Endothelial cell of umbilical vein (primary cell): ENCODE measurements at regions not wholly inside any gene's neighbourhood (a gene's known extent, or its start where the extent isn't known, plus 50 kb on each side); places are given as distances from the start of the nearest gene placed in this dataset.

Experiments used
- BruUV-seq: library from RNA; stranded (reverse); fragments of 400-500 nt; replicated peaks from 2 replicates; lab custom pipeline; 2021; lab: Mats Ljungman, UMichigan
- CTCF ChIA-PET: fragments of 300-600, 350-600 bp; sonication (Branson Sonifier 250); formaldehyde crosslinking; loops from one replicate; lab custom pipeline; 2021; ENCODE audit warnings: antibody characterized with exemption, inconsistent platforms; lab: Charles Lee
- POLR2A ChIA-PET: fragments of 300-600, 350-600 bp; sonication (Branson Sonifier 250); formaldehyde crosslinking; loops from one replicate; lab custom pipeline; 2021; ENCODE audit warnings: antibody characterized with exemption, inconsistent platforms; lab: Charles Lee
- DNase-seq: peaks from one replicate; pipeline ENCODE4 v3.0.0-alpha.2; 2011; ENCODE audit warnings: low read depth, low spot score
- FAIRE-seq: peaks from 2 replicates; lab custom pipeline; 2011; peaks lifted over from hg19 to GRCh38; lab: Jason Lieb, UNC
- H2AFZ ChIP-seq: 2 replicates; pipeline ENCODE4 v1.6.0; 2012; ENCODE audit warnings: low read depth, low read length, control low read depth, inconsistent platforms
- H3K27ac ChIP-seq: 2 replicates; pipeline ENCODE4 v1.5.1; 2011; ENCODE audit warnings: low read depth, mild to moderate bottlenecking, control low read depth, low read length, moderate library complexity; ENCODE audit not compliant: insufficient read depth
- H3K27me3 ChIP-seq, 2 experiments: 2 replicates each; pipeline versions ENCODE4 v1.6.0 to v1.6.1; 2011; ENCODE audit warnings: low read length in 2 of 2, mixed read lengths in 1 of 2; ENCODE audit not compliant: control insufficient read depth in 2 of 2, insufficient read depth in 2 of 2
- H3K36me3 ChIP-seq, 2 experiments: 2 replicates in 1 of 2; 3 replicates in 1 of 2; pipeline ENCODE4 v1.5.1; 2011; ENCODE audit warnings: low read length in 2 of 2, mild to moderate bottlenecking in 1 of 2, moderate library complexity in 1 of 2; ENCODE audit not compliant: control insufficient read depth in 2 of 2, insufficient read depth in 2 of 2; ENCODE audit errors: extremely low read depth in 1 of 2
- H3K4me1 ChIP-seq: 3 replicates; pipeline ENCODE4 v1.5.1; 2011; ENCODE audit warnings: mild to moderate bottlenecking, low read length; ENCODE audit not compliant: control insufficient read depth, insufficient read depth; ENCODE audit errors: extremely low read depth
- H3K4me2 ChIP-seq: 2 replicates; pipeline ENCODE4 v1.6.1; 2011; ENCODE audit warnings: low read length, control low read depth, mixed read lengths; ENCODE audit not compliant: insufficient read depth
- H3K4me3 ChIP-seq, 3 experiments: fragments of 200-600 bp in 1 of 3; sonication (generic), shearing (Covaris generic) in 1 of 3; replicated peaks in 1 of 3; 2 replicates each; pipeline ENCODE4 v1.5.1; 2011 to 2016; ENCODE audit warnings: control low read depth in 3 of 3, low read length in 3 of 3, mild to moderate bottlenecking in 2 of 3, inconsistent platforms in 1 of 3, low read depth in 1 of 3, moderate library complexity in 1 of 3; ENCODE audit not compliant: insufficient read depth in 1 of 3
- H3K79me2 ChIP-seq: 2 replicates; pipeline ENCODE4 v1.6.0; 2012; ENCODE audit warnings: low read length, inconsistent platforms; ENCODE audit not compliant: control insufficient read depth, insufficient read depth
- H3K9ac ChIP-seq: replicated peaks from 2 replicates; pipeline ENCODE3; 2011; ENCODE audit warnings: low read length, control low read depth; ENCODE audit not compliant: insufficient read depth; ENCODE audit errors: extremely low read depth
- H3K9me1 ChIP-seq: replicated peaks from 3 replicates; pipeline ENCODE4 v1.6.0; 2011; ENCODE audit warnings: mild to moderate bottlenecking, low read length; ENCODE audit not compliant: control insufficient read depth, insufficient read depth; ENCODE audit errors: extremely low read depth
- H3K9me3 ChIP-seq: replicated peaks from 2 replicates; pipeline ENCODE4 v1.5.1; 2012; ENCODE audit warnings: low read length, inconsistent platforms; ENCODE audit not compliant: control insufficient read depth, insufficient read depth
- H4K20me1 ChIP-seq: replicated peaks from 2 replicates; pipeline ENCODE3; 2011; ENCODE audit warnings: mild to moderate bottlenecking, low read length; ENCODE audit not compliant: control insufficient read depth, insufficient read depth; ENCODE audit errors: extremely low read depth
- CTCF ChIP-seq, 2 donors: IDR thresholded peaks; 1 replicate in 1 of 2; 2 replicates in 1 of 2; pipeline ENCODE4 v1.5.1; 2011; ENCODE audit warnings: low read length in 2 of 2, mild to moderate bottlenecking in 2 of 2, moderate library complexity in 2 of 2, control low read depth in 1 of 2, inconsistent platforms in 1 of 2, low read depth in 1 of 2; ENCODE audit not compliant: insufficient read depth in 1 of 2; ENCODE audit errors: extremely low read depth in 1 of 2
- EZH2 ChIP-seq: IDR thresholded peaks from 2 replicates; pipeline ENCODE4 v1.6.1; 2012; ENCODE audit warnings: borderline replicate concordance, low read depth, mild to moderate bottlenecking, moderate library complexity, low read length, inconsistent platforms; ENCODE audit not compliant: severe bottlenecking
- FOS ChIP-seq: IDR thresholded peaks from 2 replicates; pipeline ENCODE4 v1.6.1; 2011; ENCODE audit warnings: mild to moderate bottlenecking, low read length, moderate library complexity, borderline replicate concordance; ENCODE audit not compliant: insufficient read depth
- GATA2 ChIP-seq: IDR thresholded peaks from 2 replicates; pipeline ENCODE4 v1.7.0; 2011; ENCODE audit warnings: low read depth, mild to moderate bottlenecking, moderate library complexity, mixed read lengths, low read length; ENCODE audit not compliant: insufficient read length, insufficient read depth
- MAX ChIP-seq: IDR thresholded peaks from 2 replicates; pipeline ENCODE4 v1.6.1; 2011; ENCODE audit not compliant: insufficient read depth, insufficient read length
- POLR2A ChIP-seq: IDR thresholded peaks from 2 replicates; pipeline ENCODE4 v1.6.1; 2012; ENCODE audit warnings: low read depth, mild to moderate bottlenecking, control low read depth, low read length
- POLR2AphosphoS5 ChIP-seq: IDR thresholded peaks from 2 replicates; pipeline ENCODE4 v1.6.1; 2012; ENCODE audit warnings: low read depth, mild to moderate bottlenecking, control low read depth, low read length, moderate library complexity; ENCODE audit not compliant: insufficient read depth
- dilution Hi-C: fragments of 300-500 bp; cut with MboI; formaldehyde crosslinking; loops from one replicate; pipeline ENCODE4 v1.15.0; 2019; ENCODE audit warnings: low sequenced_read_pairs; ENCODE audit not compliant: extremely low pct_ligation_motif_present
- intact Hi-C: fragments of 100-400 bp; cut with micrococcal nuclease; formaldehyde crosslinking; loops from one replicate; pipeline ENCODE4 v1.10.0; 2022

GRCh38 chr2:45264227-45265225, 255.3 kb upstream of the SIX2 start:
- peaks cover 55% of the 10 kb centered on the region for H3K4me1 ChIP-seq
- intact Hi-C loops, result loop anchor here (5.0 kb wide), 1 partner anchor 118 kb away; no protein-coding TSS in a partner anchor
- BruUV-seq, result no TSS peak
- H3K27me3 ChIP-seq, result no peaks in the 10 kb centered on the region
- H3K36me3 ChIP-seq, result no peaks in the 10 kb centered on the region
- H4K20me1 ChIP-seq, result no peaks in the 10 kb centered on the region
- H3K9me3 ChIP-seq, result no peaks in the 10 kb centered on the region
- H3K4me3 ChIP-seq, result no peak overlapping the region
- no peak overlapping the region for H3K9ac ChIP-seq
- no peak overlapping the region for H3K27ac ChIP-seq
- no peaks in the 10 kb centered on the region for H3K79me2 ChIP-seq
- ChIA-PET POLR2A (no interaction called here), CTCF (interaction anchor here (1.4 to 4.5 kb wide), 3 partner anchors 9 to 23 kb away, joined by 3 to 23 read pairs (median 7); no protein-coding TSS in a partner anchor)
- DNase-seq (no peak), FAIRE-seq (no peak)
- H3K4me2 ChIP-seq, result no peak overlapping the region
- H3K9me1 ChIP-seq, result no peaks in the 10 kb centered on the region
- H2AFZ ChIP-seq, result no peak overlapping the region
- dilution Hi-C loops, result no loop called here
- no peak for TF ChIP-seq CTCF (IDR thresholded peaks at IDR 0.05; ENCODE audit: extremely low read depth in 1 of 2, insufficient read depth in 1 of 2, low read depth in 1 of 2, low read length in 2 of 2)
- TF ChIP-seq POLR2AphosphoS5, result no peak
- no peak for TF ChIP-seq POLR2A
- no peak for TF ChIP-seq MAX
- TF ChIP-seq FOS, result no peak
- TF ChIP-seq GATA2, result no peak
- no peak for TF ChIP-seq EZH2
